8988T (cell line): ENCODE measurements at regions not wholly inside any gene's neighbourhood (a gene's known extent, or its start where the extent isn't known, plus 50 kb on each side); places are given as distances from the start of the nearest gene placed in this dataset.

Experiments
- DNase-seq: peaks from one replicate; pipeline ENCODE4 v3.0.0; 2011

DNA sequence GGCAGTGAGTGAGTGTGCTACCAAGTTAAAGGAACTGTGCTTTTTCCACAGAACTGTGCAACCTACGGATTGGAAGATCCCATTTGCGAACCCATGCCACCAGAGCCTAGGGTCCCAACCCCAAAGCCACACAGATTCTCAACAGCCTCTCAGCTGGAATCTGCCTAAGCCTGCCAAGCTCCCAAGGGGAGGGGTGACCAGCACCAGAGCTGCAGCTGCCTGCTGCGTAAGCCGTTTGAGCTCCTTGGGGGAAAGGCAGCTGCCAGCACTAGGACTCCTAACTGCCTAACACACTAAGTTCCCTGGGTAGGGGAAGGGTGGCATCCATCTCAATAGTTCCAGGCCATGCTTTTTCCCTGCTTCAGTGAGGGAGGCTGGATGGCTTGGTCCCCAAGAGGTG lies 738.1 kb upstream of the PRKX start:
- DNase-seq = no peak

DNA sequence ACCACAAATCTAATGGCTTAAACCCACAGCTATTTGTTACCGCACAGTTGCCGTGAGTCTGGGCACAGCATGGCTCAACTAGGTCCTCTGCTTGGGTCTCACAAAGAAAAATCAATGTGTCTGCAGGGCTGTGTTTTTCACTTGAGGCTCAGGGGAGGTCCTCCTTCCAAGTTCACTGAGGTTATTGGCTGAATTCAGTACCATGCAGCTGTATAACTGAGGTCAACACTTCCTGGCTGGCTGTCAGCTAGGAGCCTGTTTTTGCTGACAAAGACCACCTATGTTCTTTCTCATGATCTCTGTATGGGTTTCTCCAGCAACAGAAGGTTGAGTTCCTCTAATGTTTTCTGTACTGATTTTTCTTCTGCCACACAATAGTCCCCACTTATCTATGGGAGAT lies 736.7 kb upstream of the PRKX start:
- DNase-seq = no peak

DNA sequence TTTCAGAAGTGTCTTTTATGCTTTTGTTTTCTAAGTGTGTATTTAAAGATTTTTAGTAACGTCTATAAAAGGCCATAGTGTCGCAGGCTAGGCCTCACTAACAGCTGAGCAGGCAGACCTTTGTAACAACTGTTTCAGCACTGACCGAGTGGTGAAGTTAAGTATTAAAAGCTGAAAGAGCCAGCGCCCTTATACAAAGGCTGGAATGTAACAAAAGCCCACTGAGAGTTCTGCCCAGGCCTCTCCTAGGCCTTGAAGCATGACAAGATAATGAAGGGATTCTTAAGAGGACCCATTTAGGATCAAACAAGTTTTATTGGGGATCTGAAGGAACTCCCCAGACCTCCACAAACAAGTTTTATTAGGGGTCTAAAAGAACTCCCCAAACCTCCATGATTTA lies 722.5 kb upstream of the PRKX start:
- DNase-seq = no peak

DNA sequence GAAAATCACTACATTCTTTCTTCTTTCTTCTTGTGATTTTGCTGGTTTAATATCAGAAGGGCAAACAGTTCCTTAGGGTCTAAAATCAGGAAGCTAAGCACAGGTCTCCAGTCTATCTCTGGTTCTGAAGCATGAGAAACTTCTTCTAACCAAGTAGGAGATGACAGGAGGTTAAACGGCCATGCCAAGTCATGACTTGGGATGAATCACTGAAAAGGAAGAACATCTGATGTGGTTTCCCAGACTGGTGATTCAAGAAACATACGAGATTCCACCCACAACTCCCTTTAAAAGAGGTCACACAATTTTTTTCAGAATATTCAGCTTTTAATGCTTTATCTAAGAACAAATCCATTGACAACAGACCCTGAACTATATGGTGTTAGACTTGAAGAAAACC lies 684.0 kb upstream of the PRKX start:
- no peak for DNase-seq

DNA sequence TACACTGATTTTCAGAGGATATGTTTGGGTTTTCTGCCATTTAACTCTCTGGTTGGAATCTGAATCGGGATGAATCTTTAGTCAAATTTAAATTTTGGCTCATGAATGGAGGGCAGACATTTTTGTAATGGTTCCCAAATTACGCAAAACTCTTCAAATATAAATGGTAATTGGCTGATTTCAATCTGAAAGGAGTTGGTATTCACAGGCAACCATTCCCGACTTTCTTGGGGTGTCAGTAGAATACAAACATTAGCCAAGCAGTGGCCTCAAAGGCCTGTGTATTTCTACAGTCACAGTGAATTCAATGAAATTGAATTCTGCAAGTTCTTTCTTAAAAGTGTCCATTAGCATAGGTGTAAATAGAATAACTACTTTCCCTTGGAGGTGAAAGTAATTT lies 668.8 kb upstream of the PRKX start:
- no peak for DNase-seq

DNA sequence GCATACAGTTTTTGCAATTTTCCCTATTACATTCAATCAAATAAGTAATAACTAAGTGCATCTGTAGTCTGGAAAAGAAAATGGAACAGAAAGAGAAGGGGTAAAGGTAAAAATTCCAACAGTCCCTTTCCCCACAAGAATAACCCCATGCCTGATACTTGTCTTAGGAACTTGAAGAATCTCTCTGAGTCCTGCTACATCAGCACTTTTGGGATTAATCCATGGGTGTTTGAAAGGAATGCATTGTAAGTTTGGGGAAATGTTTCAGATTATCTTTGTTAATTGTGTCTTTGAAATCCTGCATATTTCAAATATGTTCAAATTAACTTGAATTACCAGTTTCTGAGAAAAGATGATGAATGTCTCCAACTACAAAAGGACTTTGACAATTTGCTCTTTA lies 667.3 kb upstream of the PRKX start:
- DNase-seq = no peak

DNA sequence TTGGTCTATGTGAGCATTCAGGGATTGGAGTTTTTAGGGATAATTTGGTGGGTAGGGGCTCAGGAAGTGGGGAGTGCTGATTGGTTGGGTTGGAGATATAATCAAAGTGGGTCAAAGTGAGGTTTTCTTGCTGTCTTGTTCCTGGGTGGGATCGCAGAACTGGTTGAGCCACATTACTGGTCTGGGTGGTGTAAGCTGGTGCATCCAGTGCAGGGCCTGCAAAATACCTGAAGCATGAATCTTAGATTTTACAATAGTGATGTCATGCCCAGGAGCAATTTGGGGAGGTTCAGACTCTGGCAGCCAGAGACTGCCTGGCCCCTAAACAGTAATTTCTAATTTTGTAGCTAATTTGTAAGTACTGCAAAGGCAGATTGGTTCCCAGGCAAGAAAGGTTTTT lies 665.6 kb upstream of the PRKX start:
- DNase-seq = no peak

DNA sequence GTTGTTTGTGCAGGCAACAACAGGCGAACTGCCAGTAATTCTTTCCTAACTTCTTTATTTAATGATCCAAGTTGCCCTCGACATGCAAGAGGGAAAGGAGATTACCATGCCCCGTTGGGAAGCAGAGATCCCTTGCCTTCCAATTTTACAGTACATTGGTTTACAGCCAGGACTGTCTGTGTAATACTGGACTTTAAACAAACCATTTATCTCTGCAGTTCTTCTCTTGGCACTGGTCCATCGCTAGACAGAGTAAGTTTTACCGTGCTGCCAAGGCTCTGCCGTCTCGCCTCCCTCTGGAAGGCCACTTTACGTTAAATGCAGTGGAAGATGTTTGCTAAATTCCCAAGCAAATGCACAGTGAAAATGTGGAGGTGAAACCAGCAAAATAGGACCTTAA lies 660.3 kb upstream of the PRKX start:
- DNase-seq = no peak

DNA sequence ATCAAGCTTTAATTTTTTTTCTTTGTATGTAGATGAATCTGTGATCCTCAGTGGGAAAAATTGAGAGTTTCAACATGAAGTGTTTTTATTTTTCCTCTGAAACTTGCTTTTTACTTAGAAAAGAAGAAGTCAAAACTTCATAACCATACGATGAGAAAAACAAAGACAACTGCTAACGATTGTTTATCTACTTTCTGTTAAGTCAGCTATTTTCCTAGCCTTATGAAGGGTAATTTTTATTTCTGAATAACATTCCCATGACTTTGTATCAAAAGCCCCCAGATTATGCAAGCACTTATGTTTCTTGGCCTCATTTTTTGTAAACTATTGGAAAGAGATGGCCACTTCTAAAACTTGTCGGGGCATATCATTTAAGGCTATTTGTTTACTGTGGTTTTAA lies 645.1 kb upstream of the PRKX start:
- DNase-seq = no peak

DNA sequence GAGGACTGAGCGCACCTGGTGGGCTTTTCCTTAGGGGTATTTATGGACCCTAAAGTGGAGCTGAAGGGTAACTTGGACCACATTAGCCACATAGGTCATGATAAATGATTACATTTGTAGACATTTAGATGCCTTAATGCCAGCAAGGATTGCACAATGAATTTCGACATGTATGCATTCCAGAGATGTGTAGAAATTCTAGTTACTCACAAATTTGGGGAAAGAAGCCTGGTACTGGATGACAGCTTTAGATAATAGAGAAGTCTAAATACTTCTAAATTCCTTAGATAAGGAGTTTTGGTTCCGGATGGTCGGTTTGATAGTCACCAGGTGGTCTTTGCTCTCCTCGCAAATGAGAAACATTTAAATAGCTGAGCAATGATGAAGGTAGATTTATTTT lies 609.5 kb upstream of the PRKX start:
- DNase-seq = no peak

DNA sequence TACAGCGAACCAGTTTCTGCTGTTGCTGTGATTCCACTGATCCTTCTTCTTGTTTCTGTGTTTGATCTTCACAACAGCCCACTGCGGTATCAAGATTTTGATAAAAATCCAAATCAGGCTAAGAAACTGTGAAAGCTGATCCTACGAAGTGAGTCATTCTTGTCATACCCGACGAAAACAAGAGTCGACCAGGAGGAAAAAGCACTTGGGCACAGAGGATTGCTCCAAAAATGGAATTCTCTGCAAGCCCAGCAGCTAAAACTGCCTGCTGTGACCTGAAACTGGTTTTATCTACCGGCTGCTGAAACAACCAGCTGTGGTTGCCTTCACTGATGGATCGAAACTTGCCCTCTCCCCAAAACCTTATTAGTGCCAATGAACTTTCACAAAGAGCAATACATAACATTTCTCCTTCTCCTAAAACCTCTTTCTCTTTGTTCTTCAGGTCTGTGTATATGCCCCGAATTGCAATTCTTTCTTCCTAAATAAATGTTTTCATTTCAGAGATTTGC lies 607.0 kb upstream of the PRKX start:
- no peak for DNase-seq

DNA sequence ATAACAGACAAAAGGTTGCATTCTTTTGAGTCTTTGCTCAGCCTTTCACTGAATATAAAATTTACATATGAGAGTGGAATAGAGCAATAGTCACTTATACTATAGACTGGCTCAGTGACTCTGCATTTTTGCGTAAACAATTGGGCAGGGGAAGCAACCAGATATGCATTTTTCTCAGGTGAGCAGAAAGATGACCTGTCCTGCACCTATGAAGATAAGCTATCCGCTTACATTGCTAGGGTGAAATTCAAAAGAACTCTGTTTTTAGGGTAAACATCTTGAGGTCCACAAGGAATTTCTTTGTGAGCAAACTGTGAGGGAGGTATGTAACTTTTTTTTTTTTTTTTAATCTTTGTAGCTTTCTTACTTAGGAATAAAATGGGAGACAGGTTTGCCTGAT lies 602.4 kb upstream of the PRKX start:
- no peak for DNase-seq

DNA sequence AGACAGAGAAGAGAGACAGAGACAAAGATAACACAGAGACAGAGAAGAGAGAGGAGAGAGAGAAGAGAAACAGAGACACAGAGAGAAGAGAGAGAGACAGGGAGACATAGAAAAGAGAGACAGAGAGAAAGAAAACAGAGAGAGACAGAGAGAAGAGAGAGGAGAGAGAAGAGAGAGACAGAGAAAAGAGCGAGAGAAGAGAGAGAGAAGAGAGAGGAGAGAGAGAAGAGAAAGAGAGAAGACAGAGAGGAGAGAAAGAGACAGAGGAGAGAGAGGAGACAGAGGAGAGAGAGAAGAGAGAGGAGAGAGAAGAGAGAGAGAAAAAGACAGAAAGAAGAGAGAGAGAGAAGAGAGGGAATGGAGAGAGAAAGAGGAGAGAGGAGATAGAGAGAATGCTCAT lies 601.1 kb upstream of the PRKX start:
- DNase-seq = no peak

DNA sequence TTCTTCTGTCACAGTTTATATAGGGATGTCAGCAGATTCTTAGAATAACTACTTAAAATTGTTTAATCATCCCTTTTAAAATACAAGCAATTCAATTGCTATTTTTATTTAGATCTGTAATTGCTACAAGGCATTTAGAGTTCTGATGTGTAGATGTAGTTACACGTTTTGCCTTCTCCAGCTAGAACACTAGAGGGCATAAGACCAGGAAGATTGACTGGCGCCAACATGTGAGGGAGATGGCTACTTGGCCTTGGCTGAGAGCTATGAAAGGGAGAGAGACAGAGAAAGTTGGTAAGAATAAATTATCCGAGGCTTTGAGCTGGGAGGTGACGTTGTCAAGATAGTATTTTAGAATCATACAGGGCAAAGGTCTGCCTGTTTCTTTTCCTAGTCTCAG lies 563.7 kb upstream of the PRKX start:
- no peak for DNase-seq

DNA sequence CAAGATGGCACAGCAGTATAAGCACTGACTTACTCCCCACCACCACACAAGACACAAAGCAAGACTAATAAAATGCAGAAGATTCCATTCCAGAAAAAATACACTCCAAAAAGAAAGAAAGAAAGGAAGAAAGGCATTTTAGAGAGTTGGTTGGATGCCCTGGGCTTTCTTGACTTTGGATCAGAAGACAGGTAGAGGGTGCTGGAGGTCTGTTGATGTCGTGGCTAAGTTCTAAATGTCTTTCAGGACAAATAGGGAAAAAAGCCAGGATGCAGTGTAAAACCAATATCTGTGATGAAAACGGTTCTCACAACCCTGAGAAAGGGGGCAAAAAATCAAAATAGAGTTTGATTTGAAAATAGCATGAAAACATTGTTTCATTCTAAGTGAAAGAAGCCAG lies 555.2 kb upstream of the PRKX start:
- DNase-seq = no peak

DNA sequence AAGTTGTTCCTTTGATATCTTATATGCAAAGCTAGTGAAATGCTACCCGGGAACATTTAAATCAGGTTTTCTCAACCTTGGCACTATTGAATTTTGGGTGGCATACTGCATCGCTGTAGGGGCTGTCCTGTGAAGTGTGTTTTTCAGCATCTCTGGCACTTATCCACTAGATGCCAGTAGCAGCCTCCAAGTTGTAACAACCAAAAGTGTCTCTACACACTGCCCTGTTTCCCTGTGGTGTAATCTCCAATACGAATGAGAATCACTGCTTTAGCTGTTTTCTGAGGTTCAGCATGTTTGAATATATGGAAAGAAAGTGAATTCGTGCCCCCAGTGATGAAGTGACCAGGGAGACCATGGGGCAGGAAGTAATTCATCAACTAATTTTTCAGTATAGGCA lies 551.6 kb upstream of the PRKX start:
- DNase-seq = no peak

DNA sequence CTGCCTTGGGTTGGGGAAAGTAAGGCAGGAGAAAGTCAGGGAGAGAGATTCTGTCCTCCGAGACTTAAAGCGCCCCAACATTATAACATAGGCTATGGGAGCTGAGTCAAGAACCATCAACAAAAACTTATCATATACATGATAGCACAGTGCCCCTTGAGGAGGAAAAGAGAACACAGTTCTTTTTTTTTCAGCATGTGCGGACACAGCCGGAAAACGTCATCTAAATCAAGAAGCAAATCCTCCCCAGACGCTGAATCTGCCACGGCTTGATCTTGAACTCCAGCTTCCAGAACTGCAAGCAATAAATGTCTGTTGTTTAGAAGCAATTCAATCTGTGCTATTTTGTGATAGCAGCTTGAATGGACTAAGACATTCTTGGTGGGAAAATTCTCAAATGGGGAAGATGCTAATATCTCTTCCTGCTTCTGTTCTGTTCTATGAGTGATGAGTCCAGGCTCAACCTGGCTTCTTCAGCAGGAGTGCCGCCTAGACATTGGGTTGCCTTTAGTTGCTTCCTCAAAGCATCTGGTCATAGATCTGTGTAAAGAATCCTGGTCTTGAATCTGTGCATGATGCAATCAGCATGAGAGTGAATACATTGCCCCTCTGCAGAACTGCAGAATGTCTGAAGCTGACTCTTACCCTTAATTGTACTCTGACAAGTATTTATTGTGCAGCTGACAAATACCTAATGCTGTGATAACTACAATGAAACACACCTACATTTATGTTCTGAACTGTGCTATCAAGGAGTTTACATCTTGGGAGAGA lies 549.8 kb upstream of the PRKX start:
- DNase-seq = no peak

DNA sequence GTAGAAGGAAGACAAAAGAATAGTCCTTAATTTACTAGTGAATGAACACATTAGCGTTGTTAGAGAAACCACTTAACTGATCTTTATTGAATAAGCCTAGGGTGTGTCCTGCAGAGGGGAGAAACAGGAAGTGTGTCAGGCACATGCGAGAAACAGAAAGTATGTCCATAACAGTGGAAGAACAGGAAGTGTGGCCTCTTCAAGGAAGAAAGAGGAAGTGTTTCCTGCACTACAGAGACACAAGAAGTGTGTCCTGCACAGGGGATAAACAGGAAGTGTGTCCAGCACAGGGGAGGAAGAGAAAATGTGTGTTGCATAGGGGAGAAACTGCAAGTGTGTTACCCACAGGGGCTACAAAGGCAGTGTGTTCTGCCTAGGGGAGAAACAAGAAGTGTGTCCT lies 539.6 kb upstream of the PRKX start:
- no peak for DNase-seq

DNA sequence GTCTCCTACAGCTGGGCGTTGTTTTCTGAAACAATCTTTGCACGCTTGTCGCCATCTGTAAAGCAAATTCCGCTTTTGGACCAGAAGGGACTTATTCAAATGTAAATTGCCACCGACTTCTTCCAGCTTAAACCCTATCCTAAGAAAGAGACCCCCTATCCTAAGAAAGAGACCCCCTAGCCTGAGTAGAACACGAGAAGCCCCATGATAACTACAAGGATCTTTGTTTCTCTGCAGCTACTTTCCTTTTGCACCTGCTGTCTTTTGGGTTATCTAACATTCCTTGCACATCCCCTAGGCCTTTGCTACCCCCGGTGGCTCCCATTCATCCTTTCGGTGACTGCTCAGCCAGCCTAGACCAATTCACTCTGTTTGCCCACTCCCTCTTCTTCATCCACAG lies 536.0 kb upstream of the PRKX start:
- no peak for DNase-seq

DNA sequence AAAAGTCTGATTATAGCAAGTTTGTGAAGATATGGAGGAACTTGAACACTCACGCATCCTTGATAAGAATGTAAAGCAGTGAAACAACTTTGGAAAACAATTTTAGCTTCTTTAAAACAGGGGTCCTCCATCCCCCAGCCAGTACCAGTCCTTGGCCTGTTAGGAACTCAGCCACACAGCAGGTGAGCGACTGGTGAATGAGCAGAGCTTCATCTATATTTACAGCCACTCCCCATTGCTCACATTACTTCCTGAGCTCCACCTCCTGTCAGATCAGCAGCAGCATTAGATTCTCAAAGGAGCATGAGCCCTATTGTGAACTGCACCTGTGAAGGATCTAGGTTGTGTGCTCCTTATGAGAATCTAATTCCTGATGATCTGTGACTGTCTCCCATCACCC lies 530.3 kb upstream of the PRKX start:
- no peak for DNase-seq

DNA sequence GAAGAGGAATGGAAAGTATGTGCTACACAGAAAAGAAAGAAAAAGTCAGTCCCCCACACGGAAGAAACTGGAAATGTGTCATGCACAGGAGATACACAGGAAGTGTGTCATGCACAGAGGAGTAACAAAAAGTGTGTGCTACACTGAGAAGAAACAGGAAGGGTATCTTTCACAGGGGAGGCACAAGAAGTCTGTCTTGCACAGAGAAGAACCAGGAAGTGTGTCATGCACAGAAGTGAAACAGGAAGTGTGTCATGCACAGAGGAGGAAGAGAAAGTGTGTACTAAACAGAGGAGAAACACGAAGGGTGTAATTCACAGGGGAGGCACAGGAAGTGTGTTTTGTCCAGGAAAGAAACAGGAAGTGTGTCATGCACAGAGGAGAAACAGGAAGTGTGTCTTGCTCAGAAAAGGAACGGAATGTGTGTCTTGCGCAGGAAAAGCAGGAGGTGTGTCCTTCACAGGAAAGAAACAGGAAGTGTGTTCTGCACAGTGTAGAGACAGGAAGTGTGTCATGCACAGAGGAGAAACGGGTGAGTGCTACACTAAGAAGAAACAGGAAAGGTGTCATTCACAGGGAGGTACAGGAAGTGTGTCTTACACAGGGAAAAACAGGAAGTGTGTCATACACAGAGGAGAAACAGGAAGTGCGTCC lies 527.2 kb upstream of the PRKX start:
- DNase-seq = no peak

DNA sequence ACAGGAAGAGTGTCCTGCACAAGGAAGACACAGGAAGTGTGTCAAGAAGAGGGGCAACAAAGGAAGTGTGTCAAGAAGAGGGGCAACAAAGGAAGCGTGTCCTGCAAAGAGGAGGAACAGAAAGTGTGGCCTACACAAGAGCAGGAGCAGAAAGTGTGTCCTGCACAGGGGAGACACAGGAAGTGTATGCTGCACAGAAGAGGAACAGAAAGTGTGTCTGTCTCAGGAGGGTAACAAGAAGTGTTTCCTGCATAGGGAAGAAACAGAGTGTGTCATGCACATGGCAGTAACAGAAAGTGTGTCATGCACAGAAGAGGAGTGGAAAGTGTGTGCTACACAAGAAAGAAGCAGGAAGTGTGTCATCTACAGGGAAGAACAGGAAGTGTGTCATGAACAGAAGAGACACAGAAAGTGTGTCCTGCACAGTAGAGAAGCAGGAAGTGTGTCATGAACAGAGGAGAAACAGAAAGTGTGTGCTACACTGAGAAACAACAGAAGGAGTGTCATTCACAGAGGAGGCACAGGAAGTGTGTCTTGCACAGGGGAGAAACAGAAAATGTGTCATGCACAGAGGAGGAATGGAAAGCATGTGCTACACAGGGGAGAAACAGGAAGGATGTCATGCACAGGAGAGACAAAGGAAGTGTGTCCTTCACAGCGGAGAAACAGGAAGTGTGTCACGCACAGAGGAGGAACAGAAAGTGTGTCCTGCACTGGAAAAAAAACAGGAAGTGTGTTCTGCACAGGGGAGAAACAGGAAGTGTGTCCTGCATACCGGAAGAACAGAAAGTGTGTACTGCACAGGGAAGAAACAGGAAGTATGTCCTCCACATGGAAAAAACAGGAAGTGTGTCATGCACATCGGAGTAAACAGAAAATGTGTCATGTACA lies 526.4 kb upstream of the PRKX start:
- DNase-seq = no peak

DNA sequence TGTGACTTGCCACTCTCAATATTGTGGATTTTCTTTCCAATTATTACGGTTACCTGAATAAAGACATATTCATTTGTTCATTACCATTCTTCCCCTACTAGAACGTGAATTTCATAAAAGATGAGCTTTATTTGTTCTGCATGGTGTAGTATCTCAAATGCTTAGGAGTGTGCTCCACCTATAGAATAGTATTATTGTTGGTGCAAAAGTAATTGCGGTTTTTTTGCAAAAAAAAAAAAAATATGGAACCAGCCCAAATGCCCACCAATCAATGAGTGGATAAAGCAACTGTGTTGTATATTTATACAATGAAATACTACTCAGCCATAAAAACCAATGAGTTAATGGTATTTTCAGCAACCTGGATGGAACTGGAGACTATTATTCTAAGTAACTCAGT lies 525.5 kb upstream of the PRKX start:
- DNase-seq = no peak

DNA sequence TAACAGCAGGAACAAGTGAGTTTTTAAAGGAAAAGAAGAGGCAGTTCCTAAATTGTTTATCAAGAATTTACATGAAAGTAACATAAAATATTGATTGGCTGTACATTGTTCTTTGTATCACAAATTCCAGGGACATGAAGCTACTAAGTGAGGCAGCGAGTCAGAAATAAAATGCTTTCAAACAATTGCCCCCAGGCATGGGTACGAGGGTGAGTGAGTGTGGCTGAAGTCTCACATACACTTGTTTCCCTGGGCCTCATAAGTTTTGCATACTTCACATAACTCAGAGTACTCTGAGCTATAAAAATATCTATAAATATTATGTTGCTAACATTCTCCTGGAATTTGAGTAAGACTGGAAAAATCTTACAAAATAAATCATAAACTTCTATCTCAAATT lies 511.6 kb upstream of the PRKX start:
- DNase-seq = no peak
